GM19238 (cell line): ENCODE measurements at regions not wholly inside any gene's neighbourhood (a gene's known extent, or its start where the extent isn't known, plus 50 kb on each side); places are given as distances from the start of the nearest gene placed in this dataset.

Experiments
- DNase-seq: peaks from one replicate; pipeline ENCODE4 v3.0.0; 2011; ENCODE audit warnings: low spot score; ENCODE audit not compliant: insufficient read length

DNA sequence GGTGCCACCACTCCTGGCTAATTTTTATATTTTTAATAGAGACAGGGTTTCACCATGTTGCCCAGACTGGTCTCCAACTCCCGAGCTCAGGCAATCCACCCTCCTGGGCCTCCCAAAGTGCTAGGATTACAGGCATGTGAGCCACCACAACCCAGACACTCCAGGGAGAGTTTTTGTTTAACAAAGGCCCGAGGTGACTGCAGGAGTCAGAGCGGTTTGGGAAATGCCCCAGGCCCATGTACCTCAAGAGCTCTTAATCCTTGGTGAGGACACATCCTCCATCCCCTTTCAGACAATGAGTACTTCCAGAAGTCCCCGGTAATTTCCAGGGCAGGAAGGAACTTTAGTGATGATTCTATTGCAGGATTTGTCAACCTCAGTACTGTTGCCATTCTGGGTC, 176.0 kb downstream of the ESRRB start:
- no peak for DNase-seq

DNA sequence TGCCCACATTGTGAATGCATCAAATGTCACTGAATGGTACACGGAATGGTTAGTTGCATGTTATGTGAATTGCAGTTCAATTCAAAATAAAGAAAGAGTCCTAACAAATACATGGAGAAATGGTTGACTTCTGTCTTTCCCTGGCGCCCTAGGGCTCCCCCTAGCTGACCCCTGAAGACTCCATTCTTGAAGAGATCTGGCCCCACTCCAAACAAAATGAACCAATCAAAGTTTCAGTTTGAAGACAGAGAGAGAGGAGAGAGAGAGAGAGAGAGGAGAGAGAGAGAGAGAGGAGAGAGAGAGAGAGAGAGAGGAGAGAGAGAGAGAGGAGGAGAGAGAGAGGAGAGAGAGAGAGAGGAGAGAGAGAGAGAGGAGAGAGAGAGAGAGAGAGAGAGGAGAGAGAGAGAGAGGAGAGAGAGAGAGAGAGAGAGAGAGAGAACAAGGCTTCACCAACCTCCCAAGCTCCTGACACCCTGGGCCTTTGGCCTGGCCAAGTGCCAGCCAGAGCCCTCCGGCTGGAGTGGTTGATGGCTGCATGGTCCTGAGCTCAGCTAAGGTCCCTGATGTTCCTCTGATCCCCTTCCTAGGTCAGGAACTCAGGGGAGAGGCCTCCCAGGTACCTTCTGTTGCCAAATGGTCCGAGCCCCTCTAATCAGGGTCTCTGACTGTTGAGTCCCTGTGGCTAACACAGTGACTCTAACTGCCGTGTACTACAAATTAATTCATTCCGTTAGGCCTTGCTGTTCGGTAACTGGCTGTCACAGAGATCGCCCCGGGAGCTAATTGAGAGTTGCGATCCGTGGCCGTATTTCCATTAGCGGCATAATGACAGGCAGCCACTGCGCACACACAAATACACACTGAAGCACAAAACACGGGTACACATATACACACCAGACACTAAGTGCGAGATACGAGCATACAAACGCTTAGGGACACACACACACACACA, 188.8 kb downstream of the ESRRB start:
- DNase-seq: no peak

DNA sequence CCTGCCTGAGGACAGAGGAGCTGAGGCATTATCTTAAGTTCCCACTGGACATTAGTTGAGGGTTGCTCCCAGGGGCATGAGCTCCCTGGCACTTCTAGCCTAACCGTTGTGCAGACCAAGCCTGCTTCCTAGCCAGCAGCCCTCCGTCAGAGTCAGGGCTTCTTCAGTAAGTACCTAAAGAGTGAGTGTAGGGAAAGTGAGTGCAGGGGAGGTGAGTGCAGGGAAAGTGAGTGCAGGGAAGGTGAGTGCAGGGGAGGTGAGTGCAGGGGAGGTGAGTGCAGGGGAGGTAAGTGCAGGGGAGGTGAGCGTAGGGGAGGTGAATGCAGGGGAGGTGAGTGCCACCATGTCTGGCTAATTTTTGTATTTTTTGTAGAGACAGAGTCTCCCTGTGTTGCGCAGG, 190.5 kb downstream of the ESRRB start:
- DNase-seq: no peak

DNA sequence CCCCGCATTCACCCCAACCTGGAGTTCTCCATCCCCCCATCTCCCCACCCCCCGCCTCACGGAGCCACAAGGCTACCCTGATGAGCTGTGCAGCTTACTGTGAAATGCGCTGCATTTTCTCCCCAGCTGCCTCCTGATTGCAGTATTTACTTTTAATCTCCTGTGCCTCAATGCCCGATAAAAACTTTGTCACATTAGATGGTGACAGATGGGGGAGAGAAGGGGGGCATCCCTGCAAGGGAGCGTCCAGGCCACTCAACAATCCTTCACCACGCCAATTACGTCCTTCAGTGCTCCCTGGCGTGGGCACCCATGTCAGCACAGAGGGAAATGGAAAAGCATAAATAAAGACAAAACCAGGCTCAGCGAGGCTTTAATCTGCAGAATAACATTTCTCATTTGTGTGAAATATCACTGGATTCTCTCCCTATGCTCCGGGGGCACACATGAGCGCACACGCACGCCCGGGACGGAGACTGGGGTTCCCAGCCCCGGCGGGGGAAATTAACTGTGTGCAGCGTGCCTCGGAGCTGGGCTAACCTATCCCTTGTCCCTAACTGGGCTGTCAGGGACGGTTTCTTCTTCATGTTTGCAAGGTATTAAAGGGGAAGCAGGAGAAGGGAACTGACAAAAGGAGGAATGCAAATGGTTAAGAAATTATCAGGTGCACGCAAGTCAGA, 186.7 kb upstream of the VASH1 start:
- DNase-seq: no peak

DNA sequence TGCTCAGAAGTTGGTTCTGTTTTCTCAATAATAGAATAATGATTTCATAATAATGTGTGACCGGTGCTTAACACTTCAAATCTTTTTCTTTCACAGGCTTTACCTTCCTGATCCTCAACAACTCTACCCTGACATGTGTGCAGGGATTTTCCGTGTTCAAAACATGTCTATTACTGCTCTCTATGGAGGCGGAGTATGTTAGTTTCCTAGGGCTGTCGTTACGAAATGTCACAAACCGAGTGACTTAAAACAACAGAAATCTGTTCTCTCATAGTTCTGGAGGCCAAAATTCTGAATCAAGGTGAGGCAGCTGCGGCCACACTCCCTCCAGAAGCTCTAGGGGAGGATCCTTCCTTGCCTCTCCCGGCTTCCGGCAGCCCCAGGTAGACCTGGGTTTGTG, 186.2 kb upstream of the VASH1 start:
- DNase-seq: no peak

DNA sequence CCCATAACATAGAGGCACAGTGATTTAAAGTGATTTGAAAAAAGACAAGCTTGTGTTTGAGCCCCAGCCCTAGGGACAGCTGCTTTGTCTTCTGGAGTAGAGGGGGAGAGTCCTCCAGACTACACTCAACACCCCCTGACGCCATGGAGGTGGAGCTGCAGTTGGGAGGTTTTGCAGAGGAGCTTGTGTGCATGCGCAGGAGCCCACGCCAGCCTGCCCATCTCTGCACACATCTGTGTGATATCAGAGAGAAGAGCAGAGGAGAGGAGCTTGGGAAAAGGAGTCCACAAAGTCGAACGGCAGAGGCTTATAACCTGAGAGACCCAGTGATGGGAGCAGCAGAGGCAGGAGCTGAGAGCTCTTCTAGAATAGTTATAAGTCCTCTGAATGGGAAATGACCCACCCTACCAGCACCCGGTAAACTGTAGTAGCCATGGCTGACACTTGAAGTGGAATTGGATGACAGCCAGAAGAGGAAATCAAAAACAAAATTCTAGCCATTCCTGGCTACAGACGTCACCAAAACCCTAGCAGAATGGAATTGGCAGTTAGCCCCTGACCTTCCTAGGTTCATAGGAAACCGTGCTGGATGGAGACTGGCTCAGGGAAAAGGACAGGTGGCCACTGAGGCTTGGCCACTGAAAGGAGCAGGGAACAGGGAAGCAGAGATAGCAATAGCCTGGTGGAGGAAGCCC, 185.1 kb upstream of the VASH1 start:
- no peak for DNase-seq

DNA sequence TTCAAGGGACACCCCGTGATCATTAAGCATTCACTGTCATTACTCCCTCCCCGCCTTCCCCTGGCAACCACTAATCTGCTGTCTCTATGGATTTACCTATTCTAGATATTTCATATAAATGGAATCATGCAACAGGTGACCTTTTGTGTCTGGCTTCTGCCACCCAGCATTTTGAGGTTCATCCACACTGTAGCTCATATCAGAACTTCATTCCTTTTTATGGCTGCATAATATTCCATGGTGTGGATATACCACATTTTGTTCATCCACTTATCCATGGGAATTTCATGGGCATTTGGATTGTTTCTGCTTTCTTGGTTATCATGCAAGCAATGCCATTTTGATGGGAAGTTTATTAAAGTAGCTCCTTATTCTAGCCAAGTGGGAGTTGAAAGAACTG, 184.2 kb upstream of the VASH1 start:
- DNase-seq: no peak

DNA sequence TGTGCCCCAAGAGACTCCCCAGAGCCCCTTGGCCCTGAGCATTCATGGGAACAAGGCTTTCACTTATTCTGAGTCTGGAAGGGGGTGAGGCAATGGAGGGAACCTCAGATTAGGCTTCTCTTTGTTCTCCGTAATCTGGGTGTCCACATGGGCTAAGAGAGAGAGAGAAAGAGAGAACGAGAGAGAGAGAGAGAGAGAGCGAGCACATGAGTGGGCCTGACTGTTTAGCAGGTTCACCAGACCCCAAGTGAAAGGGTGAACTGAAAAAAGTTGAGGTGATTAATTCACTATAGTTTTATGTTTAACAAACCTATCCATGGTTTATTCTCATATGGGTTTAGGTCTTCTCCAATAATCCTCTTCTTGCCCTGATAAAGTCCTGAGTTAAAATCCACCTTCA, 183.4 kb upstream of the VASH1 start:
- no peak for DNase-seq

DNA sequence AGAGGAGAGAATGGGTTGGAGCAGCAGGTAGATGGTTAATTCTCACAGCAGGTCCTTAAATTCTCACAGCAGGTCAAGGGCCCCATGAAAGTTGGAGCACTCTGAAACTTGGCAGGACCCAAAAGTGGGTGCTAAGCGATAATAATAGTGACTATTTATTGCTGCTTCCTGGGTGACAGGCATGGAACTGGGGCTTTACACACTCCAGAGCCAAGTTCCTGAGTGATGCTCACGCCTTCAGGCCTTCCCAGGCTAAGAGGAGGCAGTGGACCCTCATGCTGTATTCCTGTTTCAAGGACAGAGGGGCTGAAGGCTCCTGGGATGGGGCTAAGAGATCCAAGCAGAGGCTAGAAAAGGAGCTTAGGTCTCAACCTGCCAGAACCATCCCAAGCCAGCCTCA, 180.9 kb upstream of the VASH1 start:
- DNase-seq: no peak

DNA sequence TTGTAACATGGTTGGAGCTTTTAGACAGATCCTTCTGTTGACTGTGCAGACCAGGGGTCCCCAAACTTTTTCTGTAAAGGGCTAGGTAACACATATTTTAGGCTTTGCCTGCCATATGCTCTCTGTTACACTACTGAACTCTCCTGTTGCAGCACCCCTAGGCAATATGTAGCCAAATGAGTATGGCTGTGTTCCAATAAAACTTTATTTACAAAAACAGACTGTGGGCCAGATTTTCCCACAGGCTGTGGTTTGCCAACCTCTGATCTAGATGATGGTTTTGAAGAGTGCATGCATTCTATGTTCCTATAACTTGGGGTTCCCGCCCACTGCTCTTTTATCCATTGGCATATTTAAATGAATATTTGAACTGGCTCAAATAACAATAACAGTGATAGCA, 180.3 kb upstream of the VASH1 start:
- DNase-seq: no peak

DNA sequence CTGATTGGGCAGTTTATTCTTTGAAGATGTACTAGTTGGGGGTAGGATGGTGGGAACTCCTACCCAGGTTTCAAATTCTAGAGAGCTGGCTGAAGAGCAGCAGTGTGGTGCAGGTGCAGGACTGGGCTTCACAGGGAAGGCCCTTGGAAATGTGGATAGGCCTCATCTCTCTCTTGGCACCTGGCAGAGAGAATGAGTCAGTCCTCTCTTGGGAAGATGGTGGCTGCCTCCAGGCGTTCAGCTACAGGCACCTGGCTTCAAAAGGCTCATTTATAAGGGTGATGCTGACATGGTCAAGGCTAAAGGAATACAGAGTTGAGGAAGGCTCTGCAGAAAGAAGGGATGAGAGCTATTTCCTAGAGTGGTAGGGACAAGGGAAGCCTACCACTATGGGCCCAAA, 179.7 kb upstream of the VASH1 start:
- DNase-seq: no peak

DNA sequence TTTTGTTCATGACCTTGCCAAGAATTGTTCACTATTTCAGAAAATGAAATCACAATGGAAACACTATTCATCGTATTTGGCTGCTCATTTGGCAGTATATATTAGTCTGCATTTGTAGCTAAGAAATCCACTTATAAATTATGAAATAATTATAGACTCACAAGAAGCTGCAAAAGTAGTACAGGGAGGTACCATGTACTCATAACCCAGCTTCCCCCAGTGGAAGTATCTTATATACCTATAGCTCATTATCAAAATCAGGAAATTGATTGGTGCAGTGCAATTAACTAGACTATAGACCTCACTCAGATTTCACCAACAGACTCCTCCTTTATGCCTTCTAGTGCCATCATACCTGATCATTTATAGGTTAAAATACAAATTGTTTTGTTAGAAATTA, 178.8 kb upstream of the VASH1 start:
- no peak for DNase-seq

DNA sequence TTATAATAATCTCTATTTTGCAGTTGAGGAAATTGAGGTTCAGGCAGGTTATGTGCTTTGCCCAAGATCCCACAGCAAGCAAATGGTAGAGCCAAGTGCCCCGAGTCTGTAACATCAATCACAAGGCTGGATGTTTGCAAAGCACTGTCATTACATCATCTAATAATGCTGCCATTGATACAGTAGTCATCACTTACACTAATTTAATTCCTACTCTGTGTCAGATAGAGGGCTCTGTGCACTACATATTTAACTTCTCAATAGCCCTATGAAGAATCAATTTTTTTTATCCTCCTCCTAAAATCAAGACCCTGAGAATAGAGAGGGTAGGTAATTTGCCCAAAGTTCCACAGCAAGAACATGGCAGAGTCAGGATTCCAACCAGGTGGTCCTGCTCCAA, 178.1 kb upstream of the VASH1 start:
- no peak for DNase-seq

DNA sequence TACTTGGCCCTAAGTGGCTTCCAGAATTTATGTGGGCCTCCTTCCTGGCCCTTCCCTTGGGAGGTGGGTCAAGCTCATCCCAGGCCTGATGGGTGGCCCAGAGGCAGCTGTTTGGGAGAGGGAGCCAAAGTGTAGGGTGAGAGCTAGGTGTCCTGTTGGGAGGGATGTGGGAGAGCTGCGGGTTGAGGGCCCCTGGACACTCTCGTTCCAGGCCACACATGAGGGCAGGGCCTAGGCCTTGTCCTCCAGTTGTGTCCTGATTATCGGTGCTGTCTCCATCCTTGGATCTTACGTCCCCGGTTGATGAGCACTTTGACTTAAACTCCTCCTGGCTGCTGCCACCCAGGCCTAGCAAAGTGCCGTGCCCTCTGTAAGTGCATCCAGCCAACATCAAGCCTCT, 177.5 kb upstream of the VASH1 start:
- DNase-seq: no peak

DNA sequence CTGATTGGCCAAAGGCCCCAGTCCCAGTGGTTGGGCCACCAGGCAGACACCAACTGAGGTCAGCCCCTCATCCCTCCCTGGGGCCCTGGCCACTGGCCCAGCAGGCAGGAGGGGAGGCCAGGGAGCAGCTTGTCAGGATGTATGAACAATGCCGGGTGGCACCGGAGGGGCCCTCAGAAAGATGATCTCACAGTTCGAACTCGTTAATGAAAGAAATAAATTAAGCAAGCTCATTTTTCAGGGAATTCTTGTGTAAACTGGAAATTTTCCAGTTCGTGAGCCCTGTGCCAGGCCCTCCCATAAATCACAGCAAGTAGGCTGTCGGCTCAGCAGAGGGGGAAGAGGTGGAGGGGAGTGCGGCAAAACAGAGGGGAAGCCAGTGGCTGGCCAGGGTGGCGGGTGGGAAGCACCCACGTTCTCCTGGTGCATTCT, 177.0 kb upstream of the VASH1 start:
- no peak for DNase-seq

DNA sequence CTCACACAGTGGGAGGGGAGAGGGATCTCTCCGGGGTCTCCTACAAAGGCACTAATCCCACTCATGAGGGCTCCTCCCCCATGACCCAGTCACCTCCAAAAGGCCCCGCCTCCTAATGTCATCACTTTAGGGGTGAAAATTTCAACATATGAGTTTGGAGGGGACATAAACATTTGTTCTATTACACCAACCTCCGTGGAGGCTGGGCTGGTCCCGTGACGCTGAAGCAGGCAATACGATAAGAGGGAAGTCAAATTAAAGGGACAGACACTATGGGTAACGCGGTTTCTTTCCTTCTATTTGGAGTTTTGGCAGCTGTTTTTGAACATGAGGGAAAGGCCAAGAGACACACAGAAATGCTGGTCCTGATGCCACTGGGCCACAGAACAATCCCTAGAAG, 175.7 kb upstream of the VASH1 start:
- no peak for DNase-seq

DNA sequence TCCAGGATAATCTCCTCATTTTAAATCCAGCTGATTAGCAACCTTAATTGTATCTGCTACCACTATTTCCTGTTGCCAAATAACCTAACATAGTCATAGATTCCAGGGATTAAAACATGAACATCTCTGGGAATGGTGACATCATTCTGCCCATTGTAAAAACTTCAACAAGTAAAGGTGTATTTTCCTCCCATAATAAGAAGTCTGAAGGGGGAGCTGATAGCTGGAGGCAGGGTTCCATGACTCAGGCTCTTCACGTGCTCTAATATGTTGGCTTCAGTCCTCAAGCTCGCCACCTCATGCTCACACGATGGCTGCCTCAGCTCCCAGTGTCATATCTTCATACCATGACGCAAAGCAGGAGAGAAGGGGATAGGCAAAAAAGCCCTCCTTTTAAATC, 172.0 kb upstream of the VASH1 start:
- DNase-seq: no peak

DNA sequence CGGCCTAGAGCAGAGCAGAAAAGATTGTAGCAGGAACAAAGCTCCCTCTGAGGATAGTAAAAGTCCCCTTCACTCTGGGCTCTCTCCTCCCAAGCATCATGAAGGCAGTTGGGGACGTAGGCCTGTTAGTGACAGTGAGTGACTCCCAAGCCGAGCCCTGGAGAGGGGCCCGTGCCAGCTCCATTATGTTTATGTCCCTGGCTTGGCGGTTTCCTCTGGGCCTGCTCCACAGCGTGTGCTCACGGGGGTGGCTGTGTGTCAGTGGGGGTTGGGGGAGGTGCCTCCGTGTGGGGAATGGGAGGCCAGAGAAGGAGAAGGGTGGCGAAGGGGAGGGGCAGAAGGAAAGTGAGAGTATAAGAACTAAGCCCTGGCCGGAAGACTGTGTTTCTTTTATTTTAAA, 170.0 kb upstream of the VASH1 start:
- DNase-seq: no peak

DNA sequence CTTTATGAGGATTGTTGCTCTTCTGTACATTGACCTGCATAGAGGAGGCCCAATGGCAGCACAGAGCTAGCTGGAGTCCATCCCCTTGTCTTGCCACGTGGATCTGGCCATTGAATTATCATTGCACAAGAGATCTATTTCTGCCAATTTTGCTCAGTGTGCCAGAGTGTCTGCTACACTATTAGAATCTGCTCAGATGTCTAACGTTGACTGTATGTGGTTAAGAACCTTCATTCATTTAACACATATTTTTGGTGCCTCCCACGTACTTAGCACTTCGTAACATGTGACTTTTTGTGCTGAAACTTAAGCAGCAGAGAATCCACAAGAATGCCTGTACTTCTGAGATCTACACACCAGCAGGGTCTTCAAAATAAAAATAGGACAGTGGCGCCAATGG, 166.0 kb upstream of the VASH1 start:
- DNase-seq: no peak

DNA sequence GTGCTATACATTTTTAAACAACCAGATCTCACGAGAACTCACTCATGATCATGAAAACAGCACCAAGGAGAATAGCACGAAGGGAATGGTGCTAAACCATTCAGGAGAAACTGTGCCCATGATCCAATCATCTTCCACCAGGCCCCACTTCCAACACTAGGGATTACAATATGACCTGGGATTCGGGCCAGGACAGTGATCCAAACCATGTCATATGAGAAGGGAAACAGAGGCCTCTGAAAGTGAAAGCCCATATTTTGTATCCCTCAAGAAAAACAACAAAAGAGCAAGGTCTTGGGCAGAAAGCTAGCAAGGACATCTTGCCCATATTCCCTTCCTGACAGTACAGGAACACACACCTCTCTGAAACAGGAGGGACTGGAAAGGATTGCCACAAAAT, 163.9 kb upstream of the VASH1 start:
- DNase-seq: no peak

DNA sequence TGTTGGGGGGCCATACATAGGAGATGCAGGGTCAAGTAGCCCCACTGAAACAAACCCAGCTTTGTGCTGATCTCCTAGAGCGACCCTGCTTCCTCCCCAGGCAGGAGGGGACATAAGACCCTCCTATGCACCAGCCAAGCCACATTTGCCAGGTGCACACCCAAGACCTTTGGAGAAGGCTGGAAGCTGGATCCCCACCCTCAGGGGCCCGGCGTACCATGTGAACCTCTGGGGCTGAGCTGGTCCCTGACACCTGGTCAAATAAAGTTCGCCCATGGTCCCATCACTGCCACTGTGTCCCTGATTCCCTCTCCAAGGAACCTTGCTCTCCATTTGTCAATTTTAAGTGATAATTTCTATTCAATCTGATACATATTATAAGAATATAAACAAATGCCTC, 162.1 kb upstream of the VASH1 start:
- no peak for DNase-seq

DNA sequence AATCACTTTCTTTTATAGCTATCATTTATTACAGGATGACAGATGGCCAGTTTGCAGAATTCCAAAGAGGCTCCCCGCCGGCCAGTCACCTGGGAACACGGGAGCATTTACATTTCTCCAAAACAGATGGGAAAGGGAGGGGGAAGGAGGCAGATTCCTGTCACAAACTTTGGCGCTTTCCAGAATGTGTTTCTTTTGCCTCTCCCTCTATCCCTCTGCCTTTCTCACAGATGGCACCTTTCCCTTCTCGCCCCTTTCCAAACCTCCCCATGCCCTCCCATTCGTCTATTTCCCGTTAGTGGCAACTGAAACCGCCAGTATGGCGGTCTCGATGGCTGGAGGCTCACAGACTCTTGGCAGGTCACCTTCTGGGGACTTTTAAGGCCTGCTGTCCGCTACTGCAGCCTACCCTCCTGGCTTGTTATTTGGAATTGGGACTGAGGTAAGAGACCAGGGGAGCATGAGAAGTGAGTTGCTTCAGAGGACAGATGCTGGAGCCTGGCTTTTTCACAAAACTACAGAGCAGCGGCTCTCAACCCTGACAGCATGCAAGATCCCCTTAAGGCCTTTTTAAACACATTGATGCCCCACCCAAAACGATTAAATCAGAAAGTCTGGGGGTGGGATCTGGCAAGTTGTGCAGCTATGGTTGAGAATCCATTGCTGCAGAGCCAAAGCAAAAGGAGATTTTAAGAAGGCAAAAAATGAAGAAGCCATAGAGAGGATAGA, 161.5 kb upstream of the VASH1 start:
- DNase-seq: no peak
